ENCODE measurements at regions not wholly inside any gene's neighbourhood (a gene's known extent, or its start where the extent isn't known, plus 50 kb on each side); places are given as distances from the start of the nearest gene placed in this dataset.
"Not testable (repeated sequence)": the region's sequence is repeated elsewhere in the genome, so short reads cannot be mapped to it uniquely, and the experiment has no call there.

DNA sequence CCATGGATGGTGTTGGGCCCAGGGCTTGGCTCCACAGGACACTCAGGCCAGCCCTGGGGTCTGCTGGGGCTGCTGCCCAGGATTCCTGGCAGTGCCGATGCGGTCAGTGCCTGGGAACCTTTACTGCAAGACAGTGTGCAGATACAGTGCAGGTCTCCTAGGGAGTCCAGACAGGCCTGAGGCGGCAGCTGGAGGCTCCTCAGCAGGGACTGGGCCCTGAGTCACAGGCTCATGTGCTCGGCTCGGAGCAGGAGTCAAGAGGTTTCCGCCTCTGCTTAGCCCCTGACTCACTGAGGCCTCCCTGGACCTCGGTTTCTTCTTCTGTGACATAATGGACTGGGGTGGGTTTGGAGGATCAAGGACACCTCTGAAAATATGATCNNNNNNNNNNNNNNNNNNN is 3941.6 kb upstream of the TPTE start:
- TF ChIP-seq, protein P1, sequence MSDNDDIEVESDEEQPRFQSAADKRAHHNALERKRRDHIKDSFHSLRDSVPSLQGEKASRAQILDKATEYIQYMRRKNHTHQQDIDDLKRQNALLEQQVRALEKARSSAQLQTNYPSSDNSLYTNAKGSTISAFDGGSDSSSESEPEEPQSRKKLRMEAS (IDR thresholded peaks at IDR 0.05; ENCODE audit: low read depth), result not testable (repeated sequence)
- TF ChIP-seq RFX5 (IDR thresholded peaks at IDR 0.05; ENCODE audit: low read length); RXRA (IDR thresholded peaks at IDR 0.05; ENCODE audit: borderline replicate concordance, low read depth); TAF1 (IDR thresholded peaks at IDR 0.05; ENCODE audit: borderline replicate concordance, low read depth, low read length); POLR2AphosphoS5 (IDR thresholded peaks at IDR 0.05; ENCODE audit: low read depth, low read length); RCOR1 (IDR thresholded peaks at IDR 0.05; ENCODE audit: low read length); JUND (IDR thresholded peaks at IDR 0.05): not testable (repeated sequence)
- TF ChIP-seq, protein P2, sequence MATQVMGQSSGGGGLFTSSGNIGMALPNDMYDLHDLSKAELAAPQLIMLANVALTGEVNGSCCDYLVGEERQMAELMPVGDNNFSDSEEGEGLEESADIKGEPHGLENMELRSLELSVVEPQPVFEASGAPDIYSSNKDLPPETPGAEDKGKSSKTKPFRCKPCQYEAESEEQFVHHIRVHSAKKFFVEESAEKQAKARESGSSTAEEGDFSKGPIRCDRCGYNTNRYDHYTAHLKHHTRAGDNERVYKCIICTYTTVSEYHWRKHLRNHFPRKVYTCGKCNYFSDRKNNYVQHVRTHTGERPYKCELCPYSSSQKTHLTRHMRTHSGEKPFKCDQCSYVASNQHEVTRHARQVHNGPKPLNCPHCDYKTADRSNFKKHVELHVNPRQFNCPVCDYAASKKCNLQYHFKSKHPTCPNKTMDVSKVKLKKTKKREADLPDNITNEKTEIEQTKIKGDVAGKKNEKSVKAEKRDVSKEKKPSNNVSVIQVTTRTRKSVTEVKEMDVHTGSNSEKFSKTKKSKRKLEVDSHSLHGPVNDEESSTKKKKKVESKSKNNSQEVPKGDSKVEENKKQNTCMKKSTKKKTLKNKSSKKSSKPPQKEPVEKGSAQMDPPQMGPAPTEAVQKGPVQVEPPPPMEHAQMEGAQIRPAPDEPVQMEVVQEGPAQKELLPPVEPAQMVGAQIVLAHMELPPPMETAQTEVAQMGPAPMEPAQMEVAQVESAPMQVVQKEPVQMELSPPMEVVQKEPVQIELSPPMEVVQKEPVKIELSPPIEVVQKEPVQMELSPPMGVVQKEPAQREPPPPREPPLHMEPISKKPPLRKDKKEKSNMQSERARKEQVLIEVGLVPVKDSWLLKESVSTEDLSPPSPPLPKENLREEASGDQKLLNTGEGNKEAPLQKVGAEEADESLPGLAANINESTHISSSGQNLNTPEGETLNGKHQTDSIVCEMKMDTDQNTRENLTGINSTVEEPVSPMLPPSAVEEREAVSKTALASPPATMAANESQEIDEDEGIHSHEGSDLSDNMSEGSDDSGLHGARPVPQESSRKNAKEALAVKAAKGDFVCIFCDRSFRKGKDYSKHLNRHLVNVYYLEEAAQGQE (IDR thresholded peaks at IDR 0.05; ENCODE audit: low read depth, low read length), result not testable (repeated sequence)
- TF ChIP-seq, protein P3, sequence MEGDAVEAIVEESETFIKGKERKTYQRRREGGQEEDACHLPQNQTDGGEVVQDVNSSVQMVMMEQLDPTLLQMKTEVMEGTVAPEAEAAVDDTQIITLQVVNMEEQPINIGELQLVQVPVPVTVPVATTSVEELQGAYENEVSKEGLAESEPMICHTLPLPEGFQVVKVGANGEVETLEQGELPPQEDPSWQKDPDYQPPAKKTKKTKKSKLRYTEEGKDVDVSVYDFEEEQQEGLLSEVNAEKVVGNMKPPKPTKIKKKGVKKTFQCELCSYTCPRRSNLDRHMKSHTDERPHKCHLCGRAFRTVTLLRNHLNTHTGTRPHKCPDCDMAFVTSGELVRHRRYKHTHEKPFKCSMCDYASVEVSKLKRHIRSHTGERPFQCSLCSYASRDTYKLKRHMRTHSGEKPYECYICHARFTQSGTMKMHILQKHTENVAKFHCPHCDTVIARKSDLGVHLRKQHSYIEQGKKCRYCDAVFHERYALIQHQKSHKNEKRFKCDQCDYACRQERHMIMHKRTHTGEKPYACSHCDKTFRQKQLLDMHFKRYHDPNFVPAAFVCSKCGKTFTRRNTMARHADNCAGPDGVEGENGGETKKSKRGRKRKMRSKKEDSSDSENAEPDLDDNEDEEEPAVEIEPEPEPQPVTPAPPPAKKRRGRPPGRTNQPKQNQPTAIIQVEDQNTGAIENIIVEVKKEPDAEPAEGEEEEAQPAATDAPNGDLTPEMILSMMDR (IDR thresholded peaks at IDR 0.05), result not testable (repeated sequence)
- TF ChIP-seq, protein P4, sequence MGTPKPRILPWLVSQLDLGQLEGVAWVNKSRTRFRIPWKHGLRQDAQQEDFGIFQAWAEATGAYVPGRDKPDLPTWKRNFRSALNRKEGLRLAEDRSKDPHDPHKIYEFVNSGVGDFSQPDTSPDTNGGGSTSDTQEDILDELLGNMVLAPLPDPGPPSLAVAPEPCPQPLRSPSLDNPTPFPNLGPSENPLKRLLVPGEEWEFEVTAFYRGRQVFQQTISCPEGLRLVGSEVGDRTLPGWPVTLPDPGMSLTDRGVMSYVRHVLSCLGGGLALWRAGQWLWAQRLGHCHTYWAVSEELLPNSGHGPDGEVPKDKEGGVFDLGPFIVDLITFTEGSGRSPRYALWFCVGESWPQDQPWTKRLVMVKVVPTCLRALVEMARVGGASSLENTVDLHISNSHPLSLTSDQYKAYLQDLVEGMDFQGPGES (IDR thresholded peaks at IDR 0.05; ENCODE audit: low read depth, low read length), result not testable (repeated sequence)

Measured in SK-N-SH (cell line).